ENCODE measurements at regions not wholly inside any gene's neighbourhood (a gene's known extent, or its start where the extent isn't known, plus 50 kb on each side); places are given as distances from the start of the nearest gene placed in this dataset.

DNA sequence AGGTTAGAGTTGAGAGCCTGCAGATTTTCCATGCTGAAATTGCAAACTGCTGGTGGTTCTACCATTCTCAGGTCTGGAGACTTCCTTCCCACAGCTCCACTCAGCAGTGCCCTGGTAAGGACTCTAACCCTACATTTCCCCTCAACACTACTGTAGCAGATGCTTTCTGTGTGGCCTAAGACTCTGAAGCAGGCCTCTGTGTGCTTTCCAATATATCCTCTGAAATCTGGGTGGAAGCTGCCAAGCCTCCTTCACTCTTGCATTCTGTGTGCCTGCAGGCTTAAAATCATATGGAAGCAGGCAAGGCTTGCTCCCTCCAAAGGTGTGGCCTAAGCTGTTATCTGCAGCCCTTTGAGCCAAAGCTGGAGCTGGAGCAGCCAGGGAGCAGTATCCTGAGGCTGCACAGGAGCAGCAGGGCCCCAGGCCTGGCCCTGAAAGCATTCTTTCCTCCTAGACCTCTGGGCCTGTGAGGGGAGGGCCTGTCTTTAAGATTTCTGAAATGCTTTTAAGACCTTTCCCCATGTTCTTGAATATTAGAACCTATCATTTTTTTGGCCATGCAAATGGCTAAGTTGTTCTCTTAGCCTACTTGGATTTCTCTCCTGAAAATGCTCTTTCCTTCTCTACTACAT, 134.1 kb upstream of the TSHZ3 start:
- TF ChIP-seq, protein P1, sequence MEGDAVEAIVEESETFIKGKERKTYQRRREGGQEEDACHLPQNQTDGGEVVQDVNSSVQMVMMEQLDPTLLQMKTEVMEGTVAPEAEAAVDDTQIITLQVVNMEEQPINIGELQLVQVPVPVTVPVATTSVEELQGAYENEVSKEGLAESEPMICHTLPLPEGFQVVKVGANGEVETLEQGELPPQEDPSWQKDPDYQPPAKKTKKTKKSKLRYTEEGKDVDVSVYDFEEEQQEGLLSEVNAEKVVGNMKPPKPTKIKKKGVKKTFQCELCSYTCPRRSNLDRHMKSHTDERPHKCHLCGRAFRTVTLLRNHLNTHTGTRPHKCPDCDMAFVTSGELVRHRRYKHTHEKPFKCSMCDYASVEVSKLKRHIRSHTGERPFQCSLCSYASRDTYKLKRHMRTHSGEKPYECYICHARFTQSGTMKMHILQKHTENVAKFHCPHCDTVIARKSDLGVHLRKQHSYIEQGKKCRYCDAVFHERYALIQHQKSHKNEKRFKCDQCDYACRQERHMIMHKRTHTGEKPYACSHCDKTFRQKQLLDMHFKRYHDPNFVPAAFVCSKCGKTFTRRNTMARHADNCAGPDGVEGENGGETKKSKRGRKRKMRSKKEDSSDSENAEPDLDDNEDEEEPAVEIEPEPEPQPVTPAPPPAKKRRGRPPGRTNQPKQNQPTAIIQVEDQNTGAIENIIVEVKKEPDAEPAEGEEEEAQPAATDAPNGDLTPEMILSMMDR (conservative IDR thresholded peaks at IDR 0.05; ENCODE audit: low read length): no peak
- TF ChIP-seq EZH2phosphoT487 (IDR thresholded peaks at IDR 0.05; ENCODE audit: borderline replicate concordance, low read depth, low read length): no peak
